ENCODE measurements at regions not wholly inside any gene's neighbourhood (a gene's known extent, or its start where the extent isn't known, plus 50 kb on each side); places are given as distances from the start of the nearest gene placed in this dataset.

GRCh38 chr2:16870491-16871076 lies 204.9 kb upstream of the CYRIA start:
- H3K27me3 ChIP-seq (ENCODE audit: control insufficient read depth in 1 of 2, insufficient read depth in 1 of 2, low read length in 2 of 2), result peaks cover 0 to 3% of the 10 kb centered on the region in 2 experiments
- H3K4me1 ChIP-seq (ENCODE audit: control insufficient read depth, insufficient read depth, low read depth, low read length), result no peaks in the 10 kb centered on the region
- H2BK120ac ChIP-seq (ENCODE audit: low read depth, low read length), result no peak overlapping the region
- no peaks in the 10 kb centered on the region for H3K9me3 ChIP-seq (ENCODE audit: control insufficient read depth, low read length)
- no peak overlapping the region for H3K9ac ChIP-seq (ENCODE audit: low read length)
- no peak overlapping the region for H3K14ac ChIP-seq (ENCODE audit: low read length in 2 of 2)
- no peak overlapping the region for H3K18ac ChIP-seq (ENCODE audit: low read depth in 1 of 2, low read length in 2 of 2)
- no peak overlapping the region for H3K27ac ChIP-seq (ENCODE audit: low read length, poor library complexity, severe bottlenecking)
- H2AK5ac ChIP-seq (ENCODE audit: low read length, severe bottlenecking), result no peak overlapping the region
- no peak overlapping the region for H3K4me3 ChIP-seq (ENCODE audit: insufficient read depth in 1 of 2, low read depth in 1 of 2, low read length in 2 of 2)
- H3K23ac ChIP-seq (ENCODE audit: low read length in 2 of 2), result no peak overlapping the region
- H3K79me1 ChIP-seq (replicated peaks; ENCODE audit: low read length, poor library complexity, severe bottlenecking), result no peaks in the 10 kb centered on the region
- no peak overlapping the region for H2BK12ac ChIP-seq (ENCODE audit: low read length in 2 of 2)
- H2BK5ac ChIP-seq (ENCODE audit: low read depth, low read length, poor library complexity, severe bottlenecking), result no peak overlapping the region
- H2AFZ ChIP-seq (ENCODE audit: low read depth, low read length), result no peak overlapping the region
- 80% methylated on average over 5 of the region's 5 CpGs for WGBS
- no peak overlapping the region for H3K4me2 ChIP-seq (ENCODE audit: low read length, poor library complexity, severe bottlenecking)
- no peaks in the 10 kb centered on the region for H3K36me3 ChIP-seq (ENCODE audit: control insufficient read depth in 1 of 2, insufficient read depth in 2 of 2, low read depth in 1 of 2, low read length in 2 of 2)
- no peak overlapping the region for H2BK15ac ChIP-seq (ENCODE audit: low read depth, poor library complexity, severe bottlenecking)
- no peak overlapping the region for H4K8ac ChIP-seq (ENCODE audit: low read length)
- no peak for DNase-seq
- H3K4ac ChIP-seq (ENCODE audit: low read depth in 1 of 2, low read length in 2 of 2), result no peak overlapping the region
- H4K91ac ChIP-seq (ENCODE audit: low read length), result no peak overlapping the region

- no peak overlapping the region for H2AK5ac ChIP-seq (ENCODE audit: low read length, severe bottlenecking)
- no peak overlapping the region for H2BK120ac ChIP-seq (ENCODE audit: low read depth, low read length)
- no peak overlapping the region for H3K4me3 ChIP-seq (ENCODE audit: insufficient read depth in 1 of 2, low read depth in 1 of 2, low read length in 2 of 2)
- no peak overlapping the region for H2BK5ac ChIP-seq (ENCODE audit: low read depth, low read length, poor library complexity, severe bottlenecking)
- peaks cover 0 to 3% of the 10 kb centered on the region in 2 experiments for H3K27me3 ChIP-seq (ENCODE audit: control insufficient read depth in 1 of 2, insufficient read depth in 1 of 2, low read length in 2 of 2)
- H2AFZ ChIP-seq (ENCODE audit: low read depth, low read length), result no peak overlapping the region
- no peaks in the 10 kb centered on the region for H3K79me1 ChIP-seq (replicated peaks; ENCODE audit: low read length, poor library complexity, severe bottlenecking)
- WGBS, result 81% methylated on average over 4 of the region's 4 CpGs
- H4K8ac ChIP-seq (ENCODE audit: low read length), result no peak overlapping the region
- DNase-seq, result no peak
- H3K9ac ChIP-seq (ENCODE audit: low read length), result no peak overlapping the region
- H3K4ac ChIP-seq (ENCODE audit: low read depth in 1 of 2, low read length in 2 of 2), result no peak overlapping the region
- no peaks in the 10 kb centered on the region for H3K9me3 ChIP-seq (ENCODE audit: control insufficient read depth, low read length)
- H3K4me2 ChIP-seq (ENCODE audit: low read length, poor library complexity, severe bottlenecking), result no peak overlapping the region
- H2BK15ac ChIP-seq (ENCODE audit: low read depth, poor library complexity, severe bottlenecking), result no peak overlapping the region
- H3K14ac ChIP-seq (ENCODE audit: low read length in 2 of 2), result no peak overlapping the region
- no peak overlapping the region for H3K23ac ChIP-seq (ENCODE audit: low read length in 2 of 2)
- H3K4me1 ChIP-seq (ENCODE audit: control insufficient read depth, insufficient read depth, low read depth, low read length), result no peaks in the 10 kb centered on the region
- no peak overlapping the region for H3K18ac ChIP-seq (ENCODE audit: low read depth in 1 of 2, low read length in 2 of 2)
- no peak overlapping the region for H4K91ac ChIP-seq (ENCODE audit: low read length)
- H3K36me3 ChIP-seq (ENCODE audit: control insufficient read depth in 1 of 2, insufficient read depth in 2 of 2, low read depth in 1 of 2, low read length in 2 of 2), result no peaks in the 10 kb centered on the region
- no peak overlapping the region for H3K27ac ChIP-seq (ENCODE audit: low read length, poor library complexity, severe bottlenecking)
- H2BK12ac ChIP-seq (ENCODE audit: low read length in 2 of 2), result no peak overlapping the region
Measured at GRCh38 chr2:16869711-16870110, 204.1 kb upstream of the CYRIA start.

- H2AK5ac ChIP-seq (ENCODE audit: low read length, severe bottlenecking), result no peak overlapping the region
- no peak overlapping the region for H2BK120ac ChIP-seq (ENCODE audit: low read depth, low read length)
- no peak overlapping the region for H3K18ac ChIP-seq (ENCODE audit: low read depth in 1 of 2, low read length in 2 of 2)
- no peak overlapping the region for H2BK12ac ChIP-seq (ENCODE audit: low read length in 2 of 2)
- no peak overlapping the region for H2BK5ac ChIP-seq (ENCODE audit: low read depth, low read length, poor library complexity, severe bottlenecking)
- DNase-seq, result no peak
- H3K27me3 ChIP-seq (ENCODE audit: control insufficient read depth in 1 of 2, insufficient read depth in 1 of 2, low read length in 2 of 2), result no peaks in the 10 kb centered on the region
- no peak overlapping the region for H3K4me2 ChIP-seq (ENCODE audit: low read length, poor library complexity, severe bottlenecking)
- no peaks in the 10 kb centered on the region for H3K9me3 ChIP-seq (ENCODE audit: control insufficient read depth, low read length)
- no peaks in the 10 kb centered on the region for H3K36me3 ChIP-seq (ENCODE audit: control insufficient read depth in 1 of 2, insufficient read depth in 2 of 2, low read depth in 1 of 2, low read length in 2 of 2)
- H3K79me1 ChIP-seq (replicated peaks; ENCODE audit: low read length, poor library complexity, severe bottlenecking), result no peaks in the 10 kb centered on the region
- H3K23ac ChIP-seq (ENCODE audit: low read length in 2 of 2), result no peak overlapping the region
- no peak overlapping the region for H3K14ac ChIP-seq (ENCODE audit: low read length in 2 of 2)
- no peak overlapping the region for H4K8ac ChIP-seq (ENCODE audit: low read length)
- no peak overlapping the region for H3K4me3 ChIP-seq (ENCODE audit: insufficient read depth in 1 of 2, low read depth in 1 of 2, low read length in 2 of 2)
- H3K27ac ChIP-seq (ENCODE audit: low read length, poor library complexity, severe bottlenecking), result no peak overlapping the region
- H3K4ac ChIP-seq (ENCODE audit: low read depth in 1 of 2, low read length in 2 of 2), result no peak overlapping the region
- no peak overlapping the region for H2AFZ ChIP-seq (ENCODE audit: low read depth, low read length)
- no peak overlapping the region for H4K91ac ChIP-seq (ENCODE audit: low read length)
- 88% methylated on average over 6 of the region's 6 CpGs for WGBS
- no peaks in the 10 kb centered on the region for H3K4me1 ChIP-seq (ENCODE audit: control insufficient read depth, insufficient read depth, low read depth, low read length)
- no peak overlapping the region for H3K9ac ChIP-seq (ENCODE audit: low read length)
- H2BK15ac ChIP-seq (ENCODE audit: low read depth, poor library complexity, severe bottlenecking), result no peak overlapping the region
Measured at GRCh38 chr2:16862471-16862870, 196.8 kb upstream of the CYRIA start.

GRCh38 chr2:16861530-16861929 lies 195.9 kb upstream of the CYRIA start:
- no peak overlapping the region for H2BK15ac ChIP-seq (ENCODE audit: low read depth, poor library complexity, severe bottlenecking)
- H3K4ac ChIP-seq (ENCODE audit: low read depth in 1 of 2, low read length in 2 of 2), result no peak overlapping the region
- no peaks in the 10 kb centered on the region for H3K36me3 ChIP-seq (ENCODE audit: control insufficient read depth in 1 of 2, insufficient read depth in 2 of 2, low read depth in 1 of 2, low read length in 2 of 2)
- H3K18ac ChIP-seq (ENCODE audit: low read depth in 1 of 2, low read length in 2 of 2), result no peak overlapping the region
- no peak overlapping the region for H2AFZ ChIP-seq (ENCODE audit: low read depth, low read length)
- H3K14ac ChIP-seq (ENCODE audit: low read length in 2 of 2), result no peak overlapping the region
- H4K8ac ChIP-seq (ENCODE audit: low read length), result no peak overlapping the region
- H2AK5ac ChIP-seq (ENCODE audit: low read length, severe bottlenecking), result no peak overlapping the region
- H2BK12ac ChIP-seq (ENCODE audit: low read length in 2 of 2), result no peak overlapping the region
- no peak overlapping the region for H4K91ac ChIP-seq (ENCODE audit: low read length)
- DNase-seq, result peak; percentile 30
- no peak overlapping the region for H2BK120ac ChIP-seq (ENCODE audit: low read depth, low read length)
- H3K27ac ChIP-seq (ENCODE audit: low read length, poor library complexity, severe bottlenecking), result no peak overlapping the region
- H2BK5ac ChIP-seq (ENCODE audit: low read depth, low read length, poor library complexity, severe bottlenecking), result no peak overlapping the region
- no peaks in the 10 kb centered on the region for H3K79me1 ChIP-seq (replicated peaks; ENCODE audit: low read length, poor library complexity, severe bottlenecking)
- no peaks in the 10 kb centered on the region for H3K27me3 ChIP-seq (ENCODE audit: control insufficient read depth in 1 of 2, insufficient read depth in 1 of 2, low read length in 2 of 2)
- H3K9me3 ChIP-seq (ENCODE audit: control insufficient read depth, low read length), result no peaks in the 10 kb centered on the region
- no peaks in the 10 kb centered on the region for H3K4me1 ChIP-seq (ENCODE audit: control insufficient read depth, insufficient read depth, low read depth, low read length)
- no peak overlapping the region for H3K9ac ChIP-seq (ENCODE audit: low read length)
- no peak overlapping the region for H3K23ac ChIP-seq (ENCODE audit: low read length in 2 of 2)
- no peak overlapping the region for H3K4me3 ChIP-seq (ENCODE audit: insufficient read depth in 1 of 2, low read depth in 1 of 2, low read length in 2 of 2)
- WGBS, result 17% methylated on average over 1 of the region's 2 CpGs
- no peak overlapping the region for H3K4me2 ChIP-seq (ENCODE audit: low read length, poor library complexity, severe bottlenecking)

Measured in mesenchymal stem cell (in vitro differentiated cells and primary cell).